Spleen (tissue), 11 donors: ENCODE measurements at regions not wholly inside any gene's neighbourhood (a gene's known extent, or its start where the extent isn't known, plus 50 kb on each side); places are given as distances from the start of the nearest gene placed in this dataset.

Experiments
- DNase-seq: peaks from one replicate; pipeline ENCODE4 v3.0.0-alpha.2; 2020
- H3K27ac ChIP-seq, 8 donors: fragments of 200-600 bp; sonication (generic) in 7 of 8; 1 replicate in 4 of 8; 2 replicates in 4 of 8; pipeline versions ENCODE4 v1.5.0 to v1.8.0; 2016 to 2021; ENCODE audit warnings: inconsistent platforms in 4 of 8, mild to moderate bottlenecking in 4 of 8, moderate library complexity in 1 of 8
- H3K27me3 ChIP-seq, 7 donors: fragments of 200-600 bp; sonication (generic) in 6 of 7; replicated peaks in 1 of 7; 1 replicate in 4 of 7; 2 replicates in 3 of 7; pipeline versions ENCODE4 v1.5.0 to v1.8.0; 2016 to 2021; ENCODE audit warnings: inconsistent platforms in 3 of 7, mild to moderate bottlenecking in 1 of 7
- H3K36me3 ChIP-seq, 6 donors: fragments of 200-600 bp; sonication (generic) in 5 of 6; 1 replicate in 4 of 6; 2 replicates in 2 of 6; pipeline versions ENCODE4 v1.5.0 to v1.8.0; 2016 to 2021; ENCODE audit warnings: inconsistent platforms in 2 of 6
- H3K4me1 ChIP-seq, 6 donors: fragments of 200-600 bp; sonication (generic) in 5 of 6; 1 replicate in 3 of 6; 2 replicates in 3 of 6; pipeline versions ENCODE4 v1.5.0 to v1.8.0; 2016 to 2021; ENCODE audit warnings: inconsistent platforms in 3 of 6
- H3K4me3 ChIP-seq, 8 donors: fragments of 200-600 bp; sonication (generic) in 7 of 8; 1 replicate in 4 of 8; 2 replicates in 4 of 8; pipeline versions ENCODE4 v1.5.0 to v1.8.0; 2016 to 2021; ENCODE audit warnings: inconsistent platforms in 4 of 8, mild to moderate bottlenecking in 4 of 8, moderate library complexity in 2 of 8
- H3K9me3 ChIP-seq, 8 donors: fragments of 200-600 bp; sonication (generic) in 7 of 8; 1 replicate in 4 of 8; 2 replicates in 4 of 8; pipeline versions ENCODE4 v1.5.0 to v1.8.0; 2016 to 2021; ENCODE audit warnings: inconsistent platforms in 4 of 8
- POLR2A ChIP-seq, 3 donors: fragments of 450-650 bp; IDR thresholded peaks; one replicate each; pipeline ENCODE4 v1.5.1; 2017; ENCODE audit warnings: antibody characterized with exemption in 3 of 3, mild to moderate bottlenecking in 1 of 3
- POLR2AphosphoS5 ChIP-seq, 3 donors: sonication (generic); formaldehyde crosslinking; IDR thresholded peaks; one replicate each; pipeline ENCODE4 v1.5.1; 2017; ENCODE audit warnings: antibody characterized with exemption in 3 of 3
- WGBS, 5 donors: extraction: QIAGEN DNeasy Blood & Tissue Kit in 3 of 5; methylation state at CpG; one replicate each; pipeline versions ENCODE4 v1.1.5 to v1.1.7; 2013 to 2018; 5-methylcytosine and 5-hydroxymethylcytosine counted together
- intact Hi-C: fragments of 100-400 bp; cut with DNase I; formaldehyde crosslinking; loops from one replicate; pipeline ENCODE4 v1.15.0; 2023; ENCODE audit warnings: low total_unique reads
- TF ChIP-seq, protein P1 (sequence below), 11 experiments: fragments of 200-600 bp in 7 of 11; fragments of 450-650 bp in 4 of 11; sonication (generic) in 4 of 11; IDR thresholded peaks in 8 of 11; conservative IDR thresholded peaks in 3 of 11; 1 replicate in 7 of 11; 2 replicates in 4 of 11; pipeline versions ENCODE4 v1.4.0 to v1.8.0; 2016 to 2021; ENCODE audit warnings: antibody characterized with exemption in 11 of 11, inconsistent platforms in 4 of 11, mild to moderate bottlenecking in 1 of 11
- donor health status: healthy with polysubstance abuse.
- donor health status: DM: no; HTN: no; CAD: no; lungs with moderate emphysema.
- donor health status: DM: no; HTN: no; CAD: no.
- donor health status: Bipolar disorder and iron deficiency.
- donor health status: healthy.
- donor health status: DM: no; HTN: no; CAD: no.
- donor health status: DM: yes; HTN: yes; CAD: no.

DNA sequence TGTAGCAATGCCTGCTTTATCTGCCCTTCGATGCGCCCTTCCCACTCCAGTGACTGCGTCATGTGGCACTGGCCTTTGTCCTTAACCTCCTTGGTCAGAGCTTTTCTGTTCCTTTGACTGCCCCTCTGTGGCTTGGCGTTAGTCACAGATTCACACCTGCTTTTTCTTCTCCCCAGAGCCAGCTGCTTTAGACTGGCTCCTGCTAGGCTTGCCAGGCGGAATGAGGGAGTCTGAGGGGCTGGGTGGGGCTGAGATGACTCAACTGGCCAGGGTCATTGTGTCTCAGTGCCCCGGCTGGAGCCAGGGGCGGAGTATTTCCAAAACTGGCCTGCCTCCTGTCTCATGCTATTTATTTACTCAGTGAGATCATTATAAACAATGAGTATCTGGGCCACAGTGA is 194.1 kb downstream of the EMX2 start:
- Histone ChIP-seq H3K4me3 (no peak overlapping the region), H3K4me1 (peaks cover 0 to 3% (median 0%) of the 10 kb centered on the region in 6 donors), H3K36me3 (no peaks in the 10 kb centered on the region), H3K27me3 (peaks cover 0 to 72% (median 22%) of the 10 kb centered on the region in 7 donors), H3K27ac (no peak overlapping the region), H3K9me3 (no peaks in the 10 kb centered on the region)
- 64 to 72% (median 69%) methylated on average over 7 of the region's 7 CpGs for WGBS, 5 donors
- intact Hi-C loops: no loop called here
- TF ChIP-seq POLR2AphosphoS5 (IDR thresholded peaks at IDR 0.05) (no peak), POLR2A (IDR thresholded peaks at IDR 0.05) (no peak)
- TF ChIP-seq, protein P1, sequence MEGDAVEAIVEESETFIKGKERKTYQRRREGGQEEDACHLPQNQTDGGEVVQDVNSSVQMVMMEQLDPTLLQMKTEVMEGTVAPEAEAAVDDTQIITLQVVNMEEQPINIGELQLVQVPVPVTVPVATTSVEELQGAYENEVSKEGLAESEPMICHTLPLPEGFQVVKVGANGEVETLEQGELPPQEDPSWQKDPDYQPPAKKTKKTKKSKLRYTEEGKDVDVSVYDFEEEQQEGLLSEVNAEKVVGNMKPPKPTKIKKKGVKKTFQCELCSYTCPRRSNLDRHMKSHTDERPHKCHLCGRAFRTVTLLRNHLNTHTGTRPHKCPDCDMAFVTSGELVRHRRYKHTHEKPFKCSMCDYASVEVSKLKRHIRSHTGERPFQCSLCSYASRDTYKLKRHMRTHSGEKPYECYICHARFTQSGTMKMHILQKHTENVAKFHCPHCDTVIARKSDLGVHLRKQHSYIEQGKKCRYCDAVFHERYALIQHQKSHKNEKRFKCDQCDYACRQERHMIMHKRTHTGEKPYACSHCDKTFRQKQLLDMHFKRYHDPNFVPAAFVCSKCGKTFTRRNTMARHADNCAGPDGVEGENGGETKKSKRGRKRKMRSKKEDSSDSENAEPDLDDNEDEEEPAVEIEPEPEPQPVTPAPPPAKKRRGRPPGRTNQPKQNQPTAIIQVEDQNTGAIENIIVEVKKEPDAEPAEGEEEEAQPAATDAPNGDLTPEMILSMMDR (IDR thresholded peaks at IDR 0.05 in 8 of 11, conservative IDR thresholded peaks at IDR 0.05 in 3 of 11): no peak
- no peak for DNase-seq

- no peaks in the 10 kb centered on the region for H3K4me1 ChIP-seq
- peaks cover 0 to 53% (median 10%) of the 10 kb centered on the region in 7 donors for H3K27me3 ChIP-seq
- intact Hi-C loops: no loop called here
- no peak overlapping the region for H3K4me3 ChIP-seq
- H3K36me3 ChIP-seq: no peaks in the 10 kb centered on the region
- no peak overlapping the region for H3K27ac ChIP-seq
- WGBS, 5 donors: 67 to 83% (median 81%) methylated on average over 1 of the region's 1 CpG
- H3K9me3 ChIP-seq: no peaks in the 10 kb centered on the region
- TF ChIP-seq POLR2AphosphoS5 (IDR thresholded peaks at IDR 0.05): no peak
- no peak for TF ChIP-seq POLR2A (IDR thresholded peaks at IDR 0.05)
- TF ChIP-seq, protein P1 (IDR thresholded peaks at IDR 0.05 in 8 of 11, conservative IDR thresholded peaks at IDR 0.05 in 3 of 11): no peak
- no peak for DNase-seq
These were observed 197.5 kb downstream of the EMX2 start for GRCh38 chr10:117740088-117740487.

DNA sequence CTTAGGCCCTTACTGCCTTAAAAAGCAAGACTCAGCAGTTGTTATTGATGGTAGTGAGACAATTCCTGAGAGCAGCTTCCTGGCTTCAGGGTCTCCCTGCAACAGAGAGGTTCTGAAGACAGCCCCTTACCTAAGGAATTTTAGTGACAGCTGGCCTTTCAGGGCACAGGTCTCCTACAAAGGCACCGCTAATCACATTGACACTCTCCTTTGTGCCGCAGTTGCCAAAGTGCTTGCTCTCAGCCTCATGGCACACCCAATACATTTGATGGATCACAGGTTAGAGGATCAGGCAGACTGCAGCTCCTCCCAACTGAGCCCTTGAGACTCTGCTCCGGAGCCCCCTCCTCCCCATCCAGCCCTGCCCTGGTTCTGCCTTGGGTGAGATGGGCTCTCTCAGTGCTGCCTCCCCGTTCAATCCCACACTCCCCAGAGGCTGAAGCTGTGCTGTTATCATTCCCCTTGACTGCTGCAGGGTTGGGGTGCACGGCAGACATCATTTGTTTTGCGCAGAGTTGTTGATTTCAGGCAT is 198.2 kb downstream of the EMX2 start:
- TF ChIP-seq, protein P1 (IDR thresholded peaks at IDR 0.05 in 8 of 11, conservative IDR thresholded peaks at IDR 0.05 in 3 of 11): no peak
- TF ChIP-seq POLR2AphosphoS5 (IDR thresholded peaks at IDR 0.05) (no peak), POLR2A (IDR thresholded peaks at IDR 0.05) (no peak)
- Histone ChIP-seq H3K27me3 (peaks cover 0 to 46% (median 5%) of the 10 kb centered on the region in 7 donors), H3K4me1 (no peaks in the 10 kb centered on the region), H3K9me3 (no peaks in the 10 kb centered on the region), H3K4me3 (no peak overlapping the region), H3K36me3 (no peaks in the 10 kb centered on the region), H3K27ac (no peak overlapping the region)
- intact Hi-C loops: no loop called here
- no peak for DNase-seq
- WGBS, 5 donors: 43 to 61% (median 48%) methylated on average over 5 to 6 of the region's 6 CpGs

- H3K27me3 ChIP-seq: peaks cover 0 to 39% (median 3%) of the 10 kb centered on the region in 7 donors
- H3K4me1 ChIP-seq: no peaks in the 10 kb centered on the region
- 75 to 87% (median 79%) methylated on average over 4 of the region's 4 CpGs for WGBS, 5 donors
- H3K27ac ChIP-seq: no peak overlapping the region
- DNase-seq: no peak
- intact Hi-C loops: no loop called here
- H3K9me3 ChIP-seq: no peaks in the 10 kb centered on the region
- H3K36me3 ChIP-seq: no peaks in the 10 kb centered on the region
- H3K4me3 ChIP-seq: no peak overlapping the region
- TF ChIP-seq POLR2AphosphoS5 (IDR thresholded peaks at IDR 0.05) (no peak), POLR2A (IDR thresholded peaks at IDR 0.05) (no peak)
- TF ChIP-seq, protein P1 (IDR thresholded peaks at IDR 0.05 in 8 of 11, conservative IDR thresholded peaks at IDR 0.05 in 3 of 11): no peak
These were observed 199.0 kb downstream of the EMX2 start for GRCh38 chr10:117741524-117741923.
